ENCODE measurements at regions not wholly inside any gene's neighbourhood (a gene's known extent, or its start where the extent isn't known, plus 50 kb on each side); places are given as distances from the start of the nearest gene placed in this dataset.

DNA sequence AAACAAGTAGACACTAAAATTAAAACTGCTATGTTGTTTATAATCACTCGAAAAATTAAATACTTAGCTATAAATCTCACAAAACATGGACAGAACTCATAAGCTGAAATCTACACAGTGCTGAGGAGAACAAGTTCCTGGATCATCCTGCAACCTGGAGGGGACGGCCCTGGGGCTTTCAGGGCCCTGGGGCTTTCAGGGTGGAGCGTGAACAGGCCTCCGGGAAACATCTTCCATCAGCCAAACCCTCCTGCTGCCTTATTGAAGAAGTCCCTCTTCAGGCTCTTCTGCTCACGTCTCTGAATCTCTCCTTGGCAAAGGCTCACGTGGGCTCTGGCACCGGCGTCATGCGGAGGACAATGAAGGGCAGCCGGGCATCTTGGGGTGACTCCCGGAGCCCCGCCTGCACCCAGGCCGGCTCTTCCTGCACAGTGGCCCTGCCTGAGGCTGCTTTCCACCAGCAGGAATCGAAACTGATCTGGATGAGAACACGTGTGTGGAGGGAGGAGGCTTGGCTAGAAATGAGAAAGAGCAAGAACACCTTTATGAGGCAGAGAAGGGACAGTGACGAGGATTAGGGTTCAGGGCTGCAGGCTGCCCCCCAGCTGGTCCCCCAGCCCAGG lies 127.3 kb downstream of the CDRT15L2 start:
- no peak overlapping the region for H3K4me2 ChIP-seq (ENCODE audit: insufficient read depth, low read length)
- FAIRE-seq (peak; percentile 69), ATAC-seq (no peak), DNase-seq (ENCODE audit: extremely low read depth in 1 of 4, low spot score in 3 of 4) (no peak)
- in situ Hi-C loops (cut with MboI), result no loop called here
- H3K27ac ChIP-seq (ENCODE audit: extremely low read depth, low read depth, low read length), result no peak overlapping the region
- CTCF ChIA-PET (ENCODE audit: low intra/inter-chr PET ratio), result no interaction called here
- no peaks in the 10 kb centered on the region for H3K79me2 ChIP-seq (ENCODE audit: control insufficient read depth, insufficient read depth, low read length)
- no peaks in the 10 kb centered on the region for H3K36me3 ChIP-seq (ENCODE audit: control insufficient read depth, insufficient read depth, low read length)
- H3K4me3 ChIP-seq, result no peak overlapping the region
- POLR2A ChIA-PET, result no interaction called here
- H3K9ac ChIP-seq (ENCODE audit: insufficient read depth in 1 of 2, low read depth in 2 of 2, low read length in 2 of 2), result no peak overlapping the region
- no peaks in the 10 kb centered on the region for H3K9me1 ChIP-seq (ENCODE audit: control insufficient read depth, insufficient read depth, low read length)
- peaks cover 0 to 4% of the 10 kb centered on the region in 2 experiments; a peak in 1 of 5 replicates for H3K27me3 ChIP-seq (ENCODE audit: control insufficient read depth in 2 of 2, insufficient read depth in 2 of 2, low read length in 2 of 2)
- no peak for TF ChIP-seq RBM39 (optimal IDR thresholded peaks at IDR 0.05; ENCODE audit: low read depth, low read length)
- TF ChIP-seq, protein P1, sequence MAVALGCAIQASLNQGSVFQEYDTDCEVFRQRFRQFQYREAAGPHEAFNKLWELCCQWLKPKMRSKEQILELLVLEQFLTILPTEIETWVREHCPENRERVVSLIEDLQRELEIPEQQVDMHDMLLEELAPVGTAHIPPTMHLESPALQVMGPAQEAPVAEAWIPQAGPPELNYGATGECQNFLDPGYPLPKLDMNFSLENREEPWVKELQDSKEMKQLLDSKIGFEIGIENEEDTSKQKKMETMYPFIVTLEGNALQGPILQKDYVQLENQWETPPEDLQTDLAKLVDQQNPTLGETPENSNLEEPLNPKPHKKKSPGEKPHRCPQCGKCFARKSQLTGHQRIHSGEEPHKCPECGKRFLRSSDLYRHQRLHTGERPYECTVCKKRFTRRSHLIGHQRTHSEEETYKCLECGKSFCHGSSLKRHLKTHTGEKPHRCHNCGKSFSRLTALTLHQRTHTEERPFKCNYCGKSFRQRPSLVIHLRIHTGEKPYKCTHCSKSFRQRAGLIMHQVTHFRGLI (CRISPR knock-in tag; IDR thresholded peaks at IDR 0.05), result no peak
- TF ChIP-seq ZNF311 (CRISPR knock-in tag; IDR thresholded peaks at IDR 0.05), result no peak
- no peak for TF ChIP-seq RBBP5 (IDR thresholded peaks at IDR 0.05; ENCODE audit: borderline replicate concordance, insufficient read depth, low read length, poor library complexity, severe bottlenecking)
- TF ChIP-seq SMARCB1 (IDR thresholded peaks at IDR 0.05; ENCODE audit: insufficient read length, low read depth), result no peak
- TF ChIP-seq, protein P2, sequence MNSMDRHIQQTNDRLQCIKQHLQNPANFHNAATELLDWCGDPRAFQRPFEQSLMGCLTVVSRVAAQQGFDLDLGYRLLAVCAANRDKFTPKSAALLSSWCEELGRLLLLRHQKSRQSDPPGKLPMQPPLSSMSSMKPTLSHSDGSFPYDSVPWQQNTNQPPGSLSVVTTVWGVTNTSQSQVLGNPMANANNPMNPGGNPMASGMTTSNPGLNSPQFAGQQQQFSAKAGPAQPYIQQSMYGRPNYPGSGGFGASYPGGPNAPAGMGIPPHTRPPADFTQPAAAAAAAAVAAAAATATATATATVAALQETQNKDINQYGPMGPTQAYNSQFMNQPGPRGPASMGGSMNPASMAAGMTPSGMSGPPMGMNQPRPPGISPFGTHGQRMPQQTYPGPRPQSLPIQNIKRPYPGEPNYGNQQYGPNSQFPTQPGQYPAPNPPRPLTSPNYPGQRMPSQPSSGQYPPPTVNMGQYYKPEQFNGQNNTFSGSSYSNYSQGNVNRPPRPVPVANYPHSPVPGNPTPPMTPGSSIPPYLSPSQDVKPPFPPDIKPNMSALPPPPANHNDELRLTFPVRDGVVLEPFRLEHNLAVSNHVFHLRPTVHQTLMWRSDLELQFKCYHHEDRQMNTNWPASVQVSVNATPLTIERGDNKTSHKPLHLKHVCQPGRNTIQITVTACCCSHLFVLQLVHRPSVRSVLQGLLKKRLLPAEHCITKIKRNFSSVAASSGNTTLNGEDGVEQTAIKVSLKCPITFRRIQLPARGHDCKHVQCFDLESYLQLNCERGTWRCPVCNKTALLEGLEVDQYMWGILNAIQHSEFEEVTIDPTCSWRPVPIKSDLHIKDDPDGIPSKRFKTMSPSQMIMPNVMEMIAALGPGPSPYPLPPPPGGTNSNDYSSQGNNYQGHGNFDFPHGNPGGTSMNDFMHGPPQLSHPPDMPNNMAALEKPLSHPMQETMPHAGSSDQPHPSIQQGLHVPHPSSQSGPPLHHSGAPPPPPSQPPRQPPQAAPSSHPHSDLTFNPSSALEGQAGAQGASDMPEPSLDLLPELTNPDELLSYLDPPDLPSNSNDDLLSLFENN (IDR thresholded peaks at IDR 0.05; ENCODE audit: low read depth in 2 of 2, low read length in 2 of 2), result no peak
- TF ChIP-seq, protein P3, sequence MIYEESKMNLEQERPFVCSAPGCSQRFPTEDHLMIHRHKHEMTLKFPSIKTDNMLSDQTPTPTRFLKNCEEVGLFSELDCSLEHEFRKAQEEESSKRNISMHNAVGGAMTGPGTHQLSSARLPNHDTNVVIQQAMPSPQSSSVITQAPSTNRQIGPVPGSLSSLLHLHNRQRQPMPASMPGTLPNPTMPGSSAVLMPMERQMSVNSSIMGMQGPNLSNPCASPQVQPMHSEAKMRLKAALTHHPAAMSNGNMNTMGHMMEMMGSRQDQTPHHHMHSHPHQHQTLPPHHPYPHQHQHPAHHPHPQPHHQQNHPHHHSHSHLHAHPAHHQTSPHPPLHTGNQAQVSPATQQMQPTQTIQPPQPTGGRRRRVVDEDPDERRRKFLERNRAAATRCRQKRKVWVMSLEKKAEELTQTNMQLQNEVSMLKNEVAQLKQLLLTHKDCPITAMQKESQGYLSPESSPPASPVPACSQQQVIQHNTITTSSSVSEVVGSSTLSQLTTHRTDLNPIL (CRISPR knock-in tag; IDR thresholded peaks at IDR 0.05), result no peak
- TF ChIP-seq ZNF668 (CRISPR knock-in tag; IDR thresholded peaks at IDR 0.05), result no peak
- TF ChIP-seq TEAD1 (CRISPR knock-in tag; IDR thresholded peaks at IDR 0.05), result no peak
- no peak for TF ChIP-seq LEF1 (IDR thresholded peaks at IDR 0.05)
- TF ChIP-seq MTA3 (IDR thresholded peaks at IDR 0.05; ENCODE audit: borderline replicate concordance), result no peak
- TF ChIP-seq IFI16 (CRISPR knock-in tag; IDR thresholded peaks at IDR 0.05), result no peak
- 11% methylated on average over 16 of the region's 16 CpGs for WGBS (ENCODE audit: insufficient coverage, low coverage, missing lambda C conversion rate)
- H3K4me1 ChIP-seq (replicated peaks in 1 of 2; ENCODE audit: control insufficient read depth in 2 of 2, insufficient read depth in 2 of 2, low read length in 2 of 2), result no peaks in the 10 kb centered on the region
- no peaks in the 10 kb centered on the region for H3K9me3 ChIP-seq (replicated peaks; ENCODE audit: control insufficient read depth, insufficient read depth, low read depth, low read length)
- H2AFZ ChIP-seq (ENCODE audit: low read depth, low read length), result no peak overlapping the region
- no peaks in the 10 kb centered on the region for H4K20me1 ChIP-seq (replicated peaks; ENCODE audit: control insufficient read depth, insufficient read depth, low read length)
- BruUV-seq (replicated peaks), result no TSS peak
- intact Hi-C loops (cut with micrococcal nuclease), result no loop called here
